22Rv1 (cell line): ENCODE measurements at regions not wholly inside any gene's neighbourhood (a gene's known extent, or its start where the extent isn't known, plus 50 kb on each side); places are given as distances from the start of the nearest gene placed in this dataset.

Experiments
- H3K27ac ChIP-seq: fragments of 450-650 bp; 2 replicates; pipeline ENCODE4 v1.5.1; 2017
- CTCF ChIP-seq: fragments of 450-650 bp; IDR thresholded peaks from 2 replicates; pipeline ENCODE4 v1.5.1; 2017; ENCODE audit warnings: mild to moderate bottlenecking
- ZFX ChIP-seq: fragments of 450-650 bp; IDR thresholded peaks from 2 replicates; pipeline ENCODE4 v1.6.1; 2017; ENCODE audit warnings: antibody characterized with exemption, borderline replicate concordance

- no peak for TF ChIP-seq ZFX
- no peak for TF ChIP-seq CTCF
- H3K27ac ChIP-seq = no peak overlapping the region
These were observed 89.0 kb downstream of the TRIML1 start for GRCh38 chr4:188228279-188228678.

GRCh38 chr4:188232428-188232827 lies 93.2 kb downstream of the TRIML1 start:
- H3K27ac ChIP-seq = no peak overlapping the region
- TF ChIP-seq CTCF (no peak), ZFX (no peak)

GRCh38 chr4:188242041-188242440 lies 102.8 kb downstream of the TRIML1 start:
- TF ChIP-seq CTCF = no peak
- TF ChIP-seq ZFX = no peak
- H3K27ac ChIP-seq = no peak overlapping the region

GRCh38 chr4:188245651-188246050 lies 106.4 kb downstream of the TRIML1 start:
- TF ChIP-seq ZFX (no peak), CTCF (no peak)
- H3K27ac ChIP-seq = no peak overlapping the region

GRCh38 chr4:188246488-188246887 lies 107.2 kb downstream of the TRIML1 start:
- TF ChIP-seq CTCF (no peak), ZFX (no peak)
- H3K27ac ChIP-seq = no peak overlapping the region

GRCh38 chr4:188254211-188254610 lies 115.0 kb downstream of the TRIML1 start:
- H3K27ac ChIP-seq = no peak overlapping the region
- no peak for TF ChIP-seq CTCF
- TF ChIP-seq ZFX = no peak

GRCh38 chr4:188262464-188262863 lies 123.2 kb downstream of the TRIML1 start:
- H3K27ac ChIP-seq = no peak overlapping the region
- TF ChIP-seq CTCF (no peak), ZFX (no peak)
